WTC11 (cell line): ENCODE measurements at regions not wholly inside any gene's neighbourhood (a gene's known extent, or its start where the extent isn't known, plus 50 kb on each side); places are given as distances from the start of the nearest gene placed in this dataset.

ENCODE experiments used
- ATAC-seq: fragments of 200-7000 bp; cut with Tn5 transposase; 2 replicates; pipeline ENCODE4 v1.10.0; 2021; ENCODE audit warnings: mild to moderate bottlenecking, moderate library complexity
- CTCF ChIA-PET: fragments of 300-600 bp; sonication (Branson Sonifier 250); formaldehyde crosslinking; loops from one replicate; lab custom pipeline; 2021; ENCODE audit warnings: antibody characterized with exemption; lab: Charles Lee
- POLR2A ChIA-PET: fragments of 350-600 bp; sonication (Branson Sonifier 250); formaldehyde crosslinking; loops from one replicate; lab custom pipeline; 2021; ENCODE audit warnings: antibody characterized with exemption; lab: Charles Lee
- DNase-seq: peaks from one replicate; pipeline ENCODE4 v3.0.0; 2021; ENCODE audit warnings: low spot score
- H3K27ac Mint-ChIP-seq: 2 replicates; pipeline ENCODE4 v1.8.0; 2021; ENCODE audit warnings: mixed read lengths
- H3K27me3 Mint-ChIP-seq: 2 replicates; pipeline ENCODE4 v1.8.0; 2021; ENCODE audit warnings: low read depth, mild to moderate bottlenecking, moderate library complexity, mixed read lengths
- H3K36me3 Mint-ChIP-seq: 2 replicates; pipeline ENCODE4 v1.8.0; 2021; ENCODE audit warnings: mixed read lengths
- H3K4me1 Mint-ChIP-seq: 2 replicates; pipeline ENCODE4 v1.8.0; 2022; ENCODE audit warnings: mixed read lengths
- H3K4me3 Mint-ChIP-seq: 2 replicates; pipeline ENCODE4 v1.8.0; 2021; ENCODE audit warnings: mild to moderate bottlenecking, moderate library complexity, mixed read lengths
- H3K9me3 Mint-ChIP-seq: 2 replicates; pipeline ENCODE4 v1.8.0; 2021; ENCODE audit warnings: mixed read lengths
- GRHL2 ChIP-seq: fragments of 250-450 bp; sonication (Bioruptor Pico); IDR thresholded peaks from 2 replicates; pipeline ENCODE4 v1.8.0; 2022; ENCODE audit warnings: mild to moderate bottlenecking, moderate library complexity; ENCODE audit not compliant: insufficient replicate concordance, severe bottlenecking
- HMGA2 ChIP-seq: fragments of 250-450 bp; sonication (Bioruptor Pico); IDR thresholded peaks from 2 replicates; pipeline ENCODE4 v1.4.0; 2021; ENCODE audit warnings: mild to moderate bottlenecking, moderate library complexity
- KAT7 ChIP-seq: sonication (generic); formaldehyde crosslinking; IDR thresholded peaks from 2 replicates; pipeline ENCODE4 v1.8.1; 2023; ENCODE audit warnings: missing genetic modification reagents, mild to moderate bottlenecking, borderline replicate concordance
- MAX ChIP-seq: sonication (generic); formaldehyde crosslinking; IDR thresholded peaks from 2 replicates; pipeline ENCODE4 v1.8.0; 2022; ENCODE audit warnings: mild to moderate bottlenecking, missing genetic modification reagents
- MYBL2 ChIP-seq: sonication (generic); formaldehyde crosslinking; IDR thresholded peaks from 2 replicates; pipeline ENCODE4 v1.8.1; 2023; ENCODE audit warnings: mild to moderate bottlenecking, moderate library complexity, missing genetic modification reagents
- PRDM15 ChIP-seq: sonication (generic); formaldehyde crosslinking; IDR thresholded peaks from 2 replicates; pipeline ENCODE4 v1.8.0; 2022; ENCODE audit warnings: missing genetic modification reagents
- STAT6 ChIP-seq: sonication (generic); formaldehyde crosslinking; conservative IDR thresholded peaks from 2 replicates; pipeline ENCODE4 v1.8.1; 2023; ENCODE audit warnings: mild to moderate bottlenecking, low read depth, missing genetic modification reagents, moderate library complexity
- ZNF219 ChIP-seq: sonication (generic); formaldehyde crosslinking; IDR thresholded peaks from 2 replicates; pipeline ENCODE4 v1.8.0; 2023; ENCODE audit warnings: missing genetic modification reagents, mild to moderate bottlenecking, borderline replicate concordance
- ZNF416 ChIP-seq: fragments of 250-450 bp; sonication (Bioruptor Pico); IDR thresholded peaks from 2 replicates; pipeline ENCODE4 v1.9.0; 2021; ENCODE audit warnings: mild to moderate bottlenecking, inconsistent platforms
- TF ChIP-seq, protein P1 (sequence below): fragments of 250-450 bp; sonication (Bioruptor Pico); IDR thresholded peaks from 2 replicates; pipeline ENCODE4 v1.9.0; 2021; ENCODE audit warnings: mild to moderate bottlenecking
- TF ChIP-seq, protein P2 (sequence below): fragments of 250-450 bp; sonication (Bioruptor Pico); IDR thresholded peaks from 2 replicates; pipeline ENCODE4 v2.1.2; 2022; ENCODE audit warnings: mild to moderate bottlenecking, moderate library complexity
- TF ChIP-seq, protein P3 (sequence below): sonication (generic); formaldehyde crosslinking; IDR thresholded peaks from 2 replicates; pipeline ENCODE4 v1.8.0; 2023; ENCODE audit warnings: missing genetic modification reagents, mild to moderate bottlenecking, borderline replicate concordance
- TF ChIP-seq, protein P4 (sequence below): sonication (generic); formaldehyde crosslinking; IDR thresholded peaks from 2 replicates; pipeline ENCODE4 v1.8.1; 2023; ENCODE audit warnings: mild to moderate bottlenecking, moderate library complexity, missing genetic modification reagents
- TF ChIP-seq, protein P5 (sequence below): fragments of 250-450 bp; sonication (Bioruptor Pico); conservative IDR thresholded peaks from 2 replicates; pipeline ENCODE4 v1.9.0; 2021; ENCODE audit warnings: mild to moderate bottlenecking
- TF ChIP-seq, protein P6 (sequence below): sonication (generic); formaldehyde crosslinking; IDR thresholded peaks from 2 replicates; pipeline ENCODE4 v1.8.0; 2023; ENCODE audit warnings: missing genetic modification reagents

- Mint-ChIP-seq H3K27me3 (no peaks in the 10 kb centered on the region; the same call in 1 of the 2 replicates), H3K9me3 (peaks cover 48% of the 10 kb centered on the region), H3K36me3 (peaks cover 21% of the 10 kb centered on the region), H3K27ac (no peak overlapping the region), H3K4me3 (no peak overlapping the region), H3K4me1 (peaks cover 5% of the 10 kb centered on the region)
- ATAC-seq (no peak), DNase-seq (no peak)
- ChIA-PET CTCF (no interaction called here), POLR2A (no interaction called here)
- TF ChIP-seq GRHL2 (no peak), KAT7 (CRISPR knock-in tag) (no peak), MAX (CRISPR knock-in tag) (no peak), ZNF416 (CRISPR knock-in tag) (no peak), STAT6 (no peak)
- TF ChIP-seq, protein P1, sequence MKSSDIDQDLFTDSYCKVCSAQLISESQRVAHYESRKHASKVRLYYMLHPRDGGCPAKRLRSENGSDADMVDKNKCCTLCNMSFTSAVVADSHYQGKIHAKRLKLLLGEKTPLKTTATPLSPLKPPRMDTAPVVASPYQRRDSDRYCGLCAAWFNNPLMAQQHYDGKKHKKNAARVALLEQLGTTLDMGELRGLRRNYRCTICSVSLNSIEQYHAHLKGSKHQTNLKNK (CRISPR knock-in tag), result no peak
- TF ChIP-seq, protein P2, sequence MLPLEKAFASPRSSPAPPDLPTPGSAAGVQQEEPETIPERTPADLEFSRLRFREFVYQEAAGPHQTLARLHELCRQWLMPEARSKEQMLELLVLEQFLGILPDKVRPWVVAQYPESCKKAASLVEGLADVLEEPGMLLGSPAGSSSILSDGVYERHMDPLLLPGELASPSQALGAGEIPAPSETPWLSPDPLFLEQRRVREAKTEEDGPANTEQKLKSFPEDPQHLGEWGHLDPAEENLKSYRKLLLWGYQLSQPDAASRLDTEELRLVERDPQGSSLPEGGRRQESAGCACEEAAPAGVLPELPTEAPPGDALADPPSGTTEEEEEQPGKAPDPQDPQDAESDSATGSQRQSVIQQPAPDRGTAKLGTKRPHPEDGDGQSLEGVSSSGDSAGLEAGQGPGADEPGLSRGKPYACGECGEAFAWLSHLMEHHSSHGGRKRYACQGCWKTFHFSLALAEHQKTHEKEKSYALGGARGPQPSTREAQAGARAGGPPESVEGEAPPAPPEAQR (CRISPR knock-in tag), result no peak
- TF ChIP-seq, protein P3, sequence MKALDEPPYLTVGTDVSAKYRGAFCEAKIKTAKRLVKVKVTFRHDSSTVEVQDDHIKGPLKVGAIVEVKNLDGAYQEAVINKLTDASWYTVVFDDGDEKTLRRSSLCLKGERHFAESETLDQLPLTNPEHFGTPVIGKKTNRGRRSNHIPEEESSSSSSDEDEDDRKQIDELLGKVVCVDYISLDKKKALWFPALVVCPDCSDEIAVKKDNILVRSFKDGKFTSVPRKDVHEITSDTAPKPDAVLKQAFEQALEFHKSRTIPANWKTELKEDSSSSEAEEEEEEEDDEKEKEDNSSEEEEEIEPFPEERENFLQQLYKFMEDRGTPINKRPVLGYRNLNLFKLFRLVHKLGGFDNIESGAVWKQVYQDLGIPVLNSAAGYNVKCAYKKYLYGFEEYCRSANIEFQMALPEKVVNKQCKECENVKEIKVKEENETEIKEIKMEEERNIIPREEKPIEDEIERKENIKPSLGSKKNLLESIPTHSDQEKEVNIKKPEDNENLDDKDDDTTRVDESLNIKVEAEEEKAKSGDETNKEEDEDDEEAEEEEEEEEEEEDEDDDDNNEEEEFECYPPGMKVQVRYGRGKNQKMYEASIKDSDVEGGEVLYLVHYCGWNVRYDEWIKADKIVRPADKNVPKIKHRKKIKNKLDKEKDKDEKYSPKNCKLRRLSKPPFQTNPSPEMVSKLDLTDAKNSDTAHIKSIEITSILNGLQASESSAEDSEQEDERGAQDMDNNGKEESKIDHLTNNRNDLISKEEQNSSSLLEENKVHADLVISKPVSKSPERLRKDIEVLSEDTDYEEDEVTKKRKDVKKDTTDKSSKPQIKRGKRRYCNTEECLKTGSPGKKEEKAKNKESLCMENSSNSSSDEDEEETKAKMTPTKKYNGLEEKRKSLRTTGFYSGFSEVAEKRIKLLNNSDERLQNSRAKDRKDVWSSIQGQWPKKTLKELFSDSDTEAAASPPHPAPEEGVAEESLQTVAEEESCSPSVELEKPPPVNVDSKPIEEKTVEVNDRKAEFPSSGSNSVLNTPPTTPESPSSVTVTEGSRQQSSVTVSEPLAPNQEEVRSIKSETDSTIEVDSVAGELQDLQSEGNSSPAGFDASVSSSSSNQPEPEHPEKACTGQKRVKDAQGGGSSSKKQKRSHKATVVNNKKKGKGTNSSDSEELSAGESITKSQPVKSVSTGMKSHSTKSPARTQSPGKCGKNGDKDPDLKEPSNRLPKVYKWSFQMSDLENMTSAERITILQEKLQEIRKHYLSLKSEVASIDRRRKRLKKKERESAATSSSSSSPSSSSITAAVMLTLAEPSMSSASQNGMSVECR (CRISPR knock-in tag), result no peak
These were observed 204.0 kb upstream of the MYLIP start for GRCh38 chr6:15924893-15925292.

- Mint-ChIP-seq H3K4me1 (peaks cover 10% of the 10 kb centered on the region), H3K4me3 (no peak overlapping the region), H3K27me3 (no peaks in the 10 kb centered on the region; the same call in 1 of the 2 replicates), H3K9me3 (peaks cover 29% of the 10 kb centered on the region), H3K36me3 (peaks cover 7% of the 10 kb centered on the region; the same call in 1 of the 2 replicates), H3K27ac (no peak overlapping the region)
- ATAC-seq, result no peak
- no peak for DNase-seq
- ChIA-PET CTCF (no interaction called here), POLR2A (no interaction called here)
- TF ChIP-seq, protein P4, sequence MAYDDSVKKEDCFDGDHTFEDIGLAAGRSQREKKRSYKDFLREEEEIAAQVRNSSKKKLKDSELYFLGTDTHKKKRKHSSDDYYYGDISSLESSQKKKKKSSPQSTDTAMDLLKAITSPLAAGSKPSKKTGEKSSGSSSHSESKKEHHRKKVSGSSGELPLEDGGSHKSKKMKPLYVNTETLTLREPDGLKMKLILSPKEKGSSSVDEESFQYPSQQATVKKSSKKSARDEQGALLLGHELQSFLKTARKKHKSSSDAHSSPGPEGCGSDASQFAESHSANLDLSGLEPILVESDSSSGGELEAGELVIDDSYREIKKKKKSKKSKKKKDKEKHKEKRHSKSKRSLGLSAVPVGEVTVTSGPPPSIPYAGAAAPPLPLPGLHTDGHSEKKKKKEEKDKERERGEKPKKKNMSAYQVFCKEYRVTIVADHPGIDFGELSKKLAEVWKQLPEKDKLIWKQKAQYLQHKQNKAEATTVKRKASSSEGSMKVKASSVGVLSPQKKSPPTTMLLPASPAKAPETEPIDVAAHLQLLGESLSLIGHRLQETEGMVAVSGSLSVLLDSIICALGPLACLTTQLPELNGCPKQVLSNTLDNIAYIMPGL (CRISPR knock-in tag), result no peak
- no peak for TF ChIP-seq PRDM15
- TF ChIP-seq, protein P5, sequence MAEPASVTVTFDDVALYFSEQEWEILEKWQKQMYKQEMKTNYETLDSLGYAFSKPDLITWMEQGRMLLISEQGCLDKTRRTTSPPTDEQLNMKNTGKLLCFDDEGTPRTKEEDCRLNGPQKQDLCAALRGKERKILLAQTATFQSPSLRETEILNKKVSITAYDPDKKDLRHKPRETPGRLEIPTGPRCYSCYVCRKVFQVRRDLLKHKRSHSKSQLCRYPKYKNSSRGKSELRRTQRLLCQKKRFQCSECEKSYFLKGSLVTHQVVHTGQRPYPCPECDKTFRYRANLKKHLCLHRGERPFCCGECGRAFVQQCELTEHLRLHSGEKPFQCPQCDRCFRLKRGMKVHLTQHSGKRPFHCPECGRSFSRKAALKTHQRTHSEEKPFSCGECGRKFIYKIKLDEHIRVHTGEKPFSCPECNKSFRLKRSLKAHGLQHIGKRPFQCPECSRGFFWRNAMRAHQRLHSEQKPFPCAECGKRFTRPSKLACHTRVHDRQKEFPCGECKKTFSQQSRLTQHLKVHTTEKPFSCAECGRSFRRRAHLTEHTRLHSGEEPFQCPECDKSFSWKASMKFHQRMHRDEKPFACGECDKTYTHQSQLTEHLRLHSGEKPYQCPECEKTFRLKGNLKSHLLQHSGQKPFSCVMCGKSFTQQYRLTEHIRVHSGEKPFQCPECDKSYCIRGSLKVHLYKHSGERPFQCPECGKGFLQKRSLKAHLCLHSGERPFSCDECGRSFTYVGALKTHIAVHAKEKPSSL, result no peak
- no peak for TF ChIP-seq ZNF219 (CRISPR knock-in tag)
- TF ChIP-seq MYBL2, result no peak
- TF ChIP-seq HMGA2, result no peak
- TF ChIP-seq, protein P6, sequence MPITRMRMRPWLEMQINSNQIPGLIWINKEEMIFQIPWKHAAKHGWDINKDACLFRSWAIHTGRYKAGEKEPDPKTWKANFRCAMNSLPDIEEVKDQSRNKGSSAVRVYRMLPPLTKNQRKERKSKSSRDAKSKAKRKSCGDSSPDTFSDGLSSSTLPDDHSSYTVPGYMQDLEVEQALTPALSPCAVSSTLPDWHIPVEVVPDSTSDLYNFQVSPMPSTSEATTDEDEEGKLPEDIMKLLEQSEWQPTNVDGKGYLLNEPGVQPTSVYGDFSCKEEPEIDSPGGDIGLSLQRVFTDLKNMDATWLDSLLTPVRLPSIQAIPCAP (CRISPR knock-in tag), result no peak
These were observed 206.2 kb upstream of the MYLIP start for GRCh38 chr6:15922510-15923250.
